Mesendoderm (in vitro differentiated cells): ENCODE measurements at regions not wholly inside any gene's neighbourhood (a gene's known extent, or its start where the extent isn't known, plus 50 kb on each side); places are given as distances from the start of the nearest gene placed in this dataset.

ENCODE experiments used
- DNase-seq: peaks from one replicate; pipeline ENCODE4 v3.0.0; 2013
- H2AK5ac ChIP-seq: 2 replicates; pipeline ENCODE4 v1.6.1; 2013; ENCODE audit warnings: low read length, inconsistent platforms
- H2BK120ac ChIP-seq: 2 replicates; pipeline ENCODE4 v1.6.1; 2013; ENCODE audit warnings: low read depth, mild to moderate bottlenecking, low read length, moderate library complexity, mixed read lengths
- H2BK15ac ChIP-seq: replicated peaks from 2 replicates; pipeline ENCODE4 v1.6.1; 2013; ENCODE audit warnings: low read depth, mild to moderate bottlenecking, moderate library complexity
- H2BK5ac ChIP-seq: 2 replicates; pipeline ENCODE4 v1.6.1; 2013; ENCODE audit warnings: low read length, inconsistent platforms
- H3K18ac ChIP-seq: 2 replicates; pipeline ENCODE4 v1.6.1; 2013; ENCODE audit warnings: mild to moderate bottlenecking, low read length, mixed read lengths
- H3K23ac ChIP-seq: one replicate; pipeline ENCODE4 v1.6.1; 2013; ENCODE audit warnings: low read length
- H3K27ac ChIP-seq: 2 replicates; pipeline ENCODE4 v1.5.1; 2013; ENCODE audit warnings: low read depth, mild to moderate bottlenecking, inconsistent platforms, low read length, moderate library complexity
- H3K27me3 ChIP-seq: 2 replicates; pipeline ENCODE4 v1.6.1; 2013; ENCODE audit warnings: low read length, control low read depth, mild to moderate bottlenecking, inconsistent platforms; ENCODE audit not compliant: insufficient read depth, poor library complexity
- H3K36me3 ChIP-seq: 2 replicates; pipeline ENCODE4 v1.6.1; 2013; ENCODE audit warnings: low read length, inconsistent platforms; ENCODE audit not compliant: control insufficient read depth, insufficient read depth
- H3K4ac ChIP-seq: one replicate; pipeline ENCODE4 v1.6.1; 2013; ENCODE audit warnings: low read depth, mild to moderate bottlenecking, low read length, moderate library complexity
- H3K4me1 ChIP-seq: 2 replicates; pipeline ENCODE4 v1.6.1; 2013; ENCODE audit warnings: low read depth, low read length, inconsistent platforms; ENCODE audit not compliant: control insufficient read depth
- H3K4me2 ChIP-seq: 2 replicates; pipeline ENCODE4 v1.6.1; 2013; ENCODE audit warnings: low read length
- H3K4me3 ChIP-seq: 2 replicates; pipeline ENCODE4 v1.5.1; 2013; ENCODE audit warnings: mild to moderate bottlenecking, low read length
- H3K56ac ChIP-seq: one replicate; pipeline ENCODE4 v1.6.1; 2013; ENCODE audit warnings: low read length
- H3K79me1 ChIP-seq: 2 replicates; pipeline ENCODE4 v1.6.1; 2013; ENCODE audit warnings: low read length, inconsistent platforms
- H3K79me2 ChIP-seq: 2 replicates; pipeline ENCODE4 v1.6.1; 2013; ENCODE audit warnings: mild to moderate bottlenecking, low read length; ENCODE audit not compliant: control insufficient read depth, insufficient read depth
- H3K9ac ChIP-seq: 2 replicates; pipeline ENCODE4 v1.6.1; 2013; ENCODE audit warnings: low read length, inconsistent platforms
- H4K5ac ChIP-seq: one replicate; pipeline ENCODE4 v1.6.1; 2013; ENCODE audit warnings: low read length
- H4K8ac ChIP-seq: one replicate; pipeline ENCODE4 v1.6.1; 2013; ENCODE audit warnings: low read depth, mild to moderate bottlenecking, control low read depth, low read length, moderate library complexity
- WGBS: extraction: QIAGEN DNeasy Blood & Tissue Kit; methylation state at CpG from one replicate; pipeline ENCODE4 v1.1.7; 2013; ENCODE audit warnings: low lambda C conversion rate, missing lambda C conversion rate; ENCODE audit not compliant: insufficient coverage; ENCODE audit errors: extremely low coverage; 5-methylcytosine and 5-hydroxymethylcytosine counted together

DNA sequence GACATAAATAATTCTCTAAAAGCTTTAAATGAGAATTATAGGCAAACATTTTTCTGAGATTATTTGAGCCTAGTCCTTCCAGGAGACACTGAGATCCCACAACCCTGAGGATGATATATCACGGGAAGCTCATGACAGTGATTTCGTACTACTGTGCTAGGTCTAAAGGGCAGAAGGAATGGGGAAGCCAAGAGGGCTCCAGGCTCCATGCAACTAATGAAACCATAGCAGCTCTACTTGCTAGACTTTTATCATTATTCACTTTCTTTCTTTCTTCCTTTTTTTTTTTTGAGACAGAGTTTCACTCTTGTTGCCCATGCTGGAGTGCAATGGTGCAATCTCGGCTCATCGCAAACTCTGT lies 57.3 kb upstream of the SGK1 start:
- no peak overlapping the region for H3K18ac ChIP-seq
- H3K27me3 ChIP-seq, result no peaks in the 10 kb centered on the region
- no peak overlapping the region for H4K8ac ChIP-seq
- no peaks in the 10 kb centered on the region for H3K79me2 ChIP-seq
- H3K36me3 ChIP-seq, result no peaks in the 10 kb centered on the region
- no peak overlapping the region for H3K23ac ChIP-seq
- H2BK120ac ChIP-seq, result no peak overlapping the region
- H3K79me1 ChIP-seq, result no peaks in the 10 kb centered on the region
- no peak overlapping the region for H3K4me2 ChIP-seq
- no peak overlapping the region for H3K4me3 ChIP-seq
- H3K9ac ChIP-seq, result no peak overlapping the region
- no peak overlapping the region for H3K4ac ChIP-seq
- no peaks in the 10 kb centered on the region for H3K4me1 ChIP-seq
- no peak overlapping the region for H2AK5ac ChIP-seq
- H3K56ac ChIP-seq, result no peak overlapping the region
- no peak overlapping the region for H2BK15ac ChIP-seq
- no peak overlapping the region for H2BK5ac ChIP-seq
- H3K27ac ChIP-seq, result no peak overlapping the region
- DNase-seq, result no peak
- H4K5ac ChIP-seq, result no peak overlapping the region
- WGBS, result no CpG with 5 or more reads among the region's 4 CpGs

DNA sequence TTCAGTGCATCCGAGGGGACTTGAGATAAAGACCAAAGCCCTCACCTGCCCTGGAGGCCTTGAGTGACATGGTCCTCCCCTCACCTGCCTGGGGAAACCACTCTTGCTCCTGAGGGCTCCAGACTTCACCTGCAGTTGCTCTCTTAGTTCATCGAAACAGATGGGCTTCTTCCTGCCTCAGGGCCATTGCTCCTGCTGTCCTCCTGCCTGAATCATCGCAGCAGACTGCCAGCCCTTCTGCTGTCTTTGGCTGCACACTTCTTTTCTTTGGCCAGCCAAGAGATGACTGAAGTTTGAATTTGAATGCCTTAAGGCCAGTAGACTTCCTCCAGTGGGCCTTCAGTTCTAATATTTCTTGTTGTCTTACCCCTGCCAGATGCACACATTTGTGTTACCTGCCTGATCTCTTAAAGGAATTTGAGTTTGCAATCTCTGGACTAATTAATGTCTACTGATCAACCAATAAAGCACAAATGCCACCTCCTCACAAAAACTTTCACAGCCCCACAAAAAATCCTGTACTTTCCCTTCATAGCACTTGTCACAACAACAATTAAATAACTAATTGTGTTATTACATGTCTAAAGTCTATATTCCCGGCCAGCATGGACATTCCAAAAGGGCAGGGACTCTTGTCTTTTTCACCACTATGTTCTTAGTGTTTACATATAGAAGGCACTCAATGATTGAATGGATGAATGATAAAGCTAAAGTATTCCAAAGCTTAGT lies 56.7 kb upstream of the SGK1 start:
- H3K4me2 ChIP-seq, result no peak overlapping the region
- no peak overlapping the region for H2BK5ac ChIP-seq
- H3K79me1 ChIP-seq, result no peaks in the 10 kb centered on the region
- no peak overlapping the region for H2AK5ac ChIP-seq
- no peak overlapping the region for H3K4ac ChIP-seq
- DNase-seq, result no peak
- H3K27me3 ChIP-seq, result no peaks in the 10 kb centered on the region
- H3K4me1 ChIP-seq, result no peaks in the 10 kb centered on the region
- no peak overlapping the region for H4K8ac ChIP-seq
- H2BK15ac ChIP-seq, result no peak overlapping the region
- no CpG with 5 or more reads among the region's 4 CpGs for WGBS
- H2BK120ac ChIP-seq, result no peak overlapping the region
- no peak overlapping the region for H3K27ac ChIP-seq
- no peaks in the 10 kb centered on the region for H3K36me3 ChIP-seq
- H3K79me2 ChIP-seq, result no peaks in the 10 kb centered on the region
- no peak overlapping the region for H3K56ac ChIP-seq
- H3K23ac ChIP-seq, result no peak overlapping the region
- no peak overlapping the region for H3K18ac ChIP-seq
- no peak overlapping the region for H3K9ac ChIP-seq
- H4K5ac ChIP-seq, result no peak overlapping the region
- H3K4me3 ChIP-seq, result no peak overlapping the region

DNA sequence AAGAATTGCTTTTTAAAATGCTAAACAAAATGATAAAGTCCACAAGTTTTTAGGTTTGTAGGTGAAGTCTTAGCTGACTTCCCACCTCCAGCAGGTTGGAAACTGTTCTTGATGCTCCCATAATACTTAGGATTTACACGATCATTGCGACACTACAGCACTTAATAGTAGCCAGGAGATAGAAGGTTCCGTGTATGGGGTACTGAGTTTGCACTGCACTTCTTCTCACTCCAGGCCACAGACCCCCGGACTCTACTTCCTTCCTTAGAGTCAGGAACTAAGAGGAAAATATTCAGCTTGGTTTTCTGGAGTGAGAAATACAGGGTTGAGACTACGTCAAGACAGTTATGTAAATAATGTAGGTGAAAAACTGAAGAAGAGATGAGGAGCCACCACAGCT lies 56.1 kb upstream of the SGK1 start:
- no peak for DNase-seq
- no CpG with 5 or more reads among the region's 5 CpGs for WGBS
- no peaks in the 10 kb centered on the region for H3K79me2 ChIP-seq
- H3K56ac ChIP-seq, result no peak overlapping the region
- no peak overlapping the region for H2BK120ac ChIP-seq
- H3K18ac ChIP-seq, result no peak overlapping the region
- H2BK5ac ChIP-seq, result no peak overlapping the region
- no peaks in the 10 kb centered on the region for H3K27me3 ChIP-seq
- no peak overlapping the region for H3K4me3 ChIP-seq
- no peak overlapping the region for H3K23ac ChIP-seq
- no peak overlapping the region for H3K9ac ChIP-seq
- no peaks in the 10 kb centered on the region for H3K36me3 ChIP-seq
- H3K4me1 ChIP-seq, result no peaks in the 10 kb centered on the region
- no peak overlapping the region for H4K5ac ChIP-seq
- H3K4ac ChIP-seq, result no peak overlapping the region
- no peaks in the 10 kb centered on the region for H3K79me1 ChIP-seq
- no peak overlapping the region for H3K27ac ChIP-seq
- H2BK15ac ChIP-seq, result no peak overlapping the region
- H3K4me2 ChIP-seq, result no peak overlapping the region
- no peak overlapping the region for H4K8ac ChIP-seq
- no peak overlapping the region for H2AK5ac ChIP-seq

DNA sequence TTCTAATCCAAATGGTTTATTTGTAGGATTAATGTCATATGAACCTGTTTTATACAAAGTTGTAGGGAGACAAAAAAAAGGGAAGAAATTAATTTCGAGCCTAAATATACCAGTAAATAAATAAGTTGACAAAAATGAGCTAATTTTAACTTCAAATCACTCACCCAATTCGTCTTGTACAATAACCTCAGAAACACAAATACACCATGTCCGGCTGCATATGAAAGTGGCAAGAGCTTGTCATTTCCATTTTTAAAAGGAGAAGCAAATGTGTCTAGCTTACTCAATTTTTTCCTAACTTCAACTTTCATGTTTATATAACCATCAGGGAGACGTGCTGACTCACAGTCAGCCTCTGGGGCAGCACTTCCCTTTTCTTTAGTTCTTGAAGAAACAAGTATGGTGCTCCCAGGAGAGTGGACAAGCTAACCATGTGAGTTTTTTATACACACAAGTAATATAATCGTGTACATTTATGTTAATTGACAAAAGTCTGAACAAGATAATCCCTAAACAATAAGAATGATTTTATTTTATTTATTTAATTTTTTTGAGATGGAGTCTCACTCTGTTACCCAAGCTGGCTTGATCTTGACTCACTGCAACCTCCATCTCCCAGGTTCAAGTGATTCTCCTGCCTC lies 55.5 kb upstream of the SGK1 start:
- Histone ChIP-seq H4K8ac (no peak overlapping the region), H2BK120ac (no peak overlapping the region), H3K27me3 (no peaks in the 10 kb centered on the region), H3K79me2 (no peaks in the 10 kb centered on the region), H3K27ac (no peak overlapping the region), H3K36me3 (no peaks in the 10 kb centered on the region), H3K4me1 (no peaks in the 10 kb centered on the region), H3K4ac (no peak overlapping the region), H2BK5ac (no peak overlapping the region), H3K79me1 (no peaks in the 10 kb centered on the region), H3K18ac (no peak overlapping the region), H2BK15ac (no peak overlapping the region), H3K4me2 (no peak overlapping the region), H3K23ac (no peak overlapping the region), H3K4me3 (no peak overlapping the region), H3K56ac (no peak overlapping the region), H2AK5ac (no peak overlapping the region), H3K9ac (no peak overlapping the region), H4K5ac (no peak overlapping the region)
- DNase-seq, result no peak
- no CpG with 5 or more reads among the region's 5 CpGs for WGBS

DNA sequence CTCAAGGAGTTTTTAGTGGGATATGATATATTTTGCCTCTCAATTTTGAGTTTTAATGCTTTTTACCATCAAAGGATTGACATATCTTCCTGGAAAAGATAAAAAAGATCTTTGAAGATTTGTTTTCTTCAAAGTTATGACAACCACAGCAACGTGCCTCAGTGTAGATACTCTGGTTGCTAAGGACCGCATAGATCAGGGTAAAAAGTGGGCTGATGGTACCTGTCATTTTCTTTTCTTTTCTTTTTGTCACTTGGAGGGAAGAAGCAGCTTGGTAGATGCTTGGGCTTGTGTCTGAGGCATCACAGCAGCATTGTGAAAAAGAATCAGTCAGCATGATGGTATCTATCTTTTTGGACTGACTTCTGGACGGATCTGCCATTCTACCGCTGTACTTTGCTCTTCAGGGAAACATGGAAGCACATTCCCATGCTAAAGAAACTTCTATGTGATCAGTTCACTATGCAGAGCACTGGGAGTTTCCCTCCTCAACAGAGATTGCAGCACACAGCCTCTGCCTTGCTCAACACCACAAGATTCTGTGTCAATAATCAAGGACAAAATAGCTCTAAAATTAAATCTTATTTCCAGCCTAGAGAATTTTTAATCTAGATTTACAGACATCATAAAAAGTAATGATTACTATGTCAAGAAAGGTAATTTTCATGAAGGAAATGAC lies 54.8 kb upstream of the SGK1 start:
- no peaks in the 10 kb centered on the region for H3K79me2 ChIP-seq
- H3K4me2 ChIP-seq, result no peak overlapping the region
- H2AK5ac ChIP-seq, result no peak overlapping the region
- no peaks in the 10 kb centered on the region for H3K4me1 ChIP-seq
- H3K4ac ChIP-seq, result no peak overlapping the region
- no CpG with 5 or more reads among the region's 4 CpGs for WGBS
- H2BK15ac ChIP-seq, result no peak overlapping the region
- H2BK120ac ChIP-seq, result no peak overlapping the region
- no peak overlapping the region for H3K23ac ChIP-seq
- no peak overlapping the region for H3K9ac ChIP-seq
- H4K8ac ChIP-seq, result no peak overlapping the region
- no peak overlapping the region for H3K56ac ChIP-seq
- no peak overlapping the region for H3K27ac ChIP-seq
- H3K27me3 ChIP-seq, result no peaks in the 10 kb centered on the region
- no peaks in the 10 kb centered on the region for H3K36me3 ChIP-seq
- no peak overlapping the region for H2BK5ac ChIP-seq
- H3K79me1 ChIP-seq, result no peaks in the 10 kb centered on the region
- H4K5ac ChIP-seq, result no peak overlapping the region
- no peak overlapping the region for H3K18ac ChIP-seq
- H3K4me3 ChIP-seq, result no peak overlapping the region
- no peak for DNase-seq
